SHP77 (cell line): ENCODE measurements at regions not wholly inside any gene's neighbourhood (a gene's known extent, or its start where the extent isn't known, plus 50 kb on each side); places are given as distances from the start of the nearest gene placed in this dataset.
A peak's percentile ranks its signal among the peaks of the same experiment; 100 is the strongest.
"Not testable (repeated sequence)": the region's sequence is repeated elsewhere in the genome, so short reads cannot be mapped to it uniquely, and the experiment has no call there.

Experiments used
- DNase-seq, 2 experiments: peaks; one replicate each; lab custom pipeline; 2025; lab: John Stamatoyannopoulos, UW

- no peak for DNase-seq
These were observed 842.6 kb upstream of the ACO1 start for GRCh38 chr9:31541721-31542281.

- peak; percentile 39 to 71 for DNase-seq
These were observed 841.9 kb upstream of the ACO1 start for GRCh38 chr9:31542384-31543055.

DNA sequence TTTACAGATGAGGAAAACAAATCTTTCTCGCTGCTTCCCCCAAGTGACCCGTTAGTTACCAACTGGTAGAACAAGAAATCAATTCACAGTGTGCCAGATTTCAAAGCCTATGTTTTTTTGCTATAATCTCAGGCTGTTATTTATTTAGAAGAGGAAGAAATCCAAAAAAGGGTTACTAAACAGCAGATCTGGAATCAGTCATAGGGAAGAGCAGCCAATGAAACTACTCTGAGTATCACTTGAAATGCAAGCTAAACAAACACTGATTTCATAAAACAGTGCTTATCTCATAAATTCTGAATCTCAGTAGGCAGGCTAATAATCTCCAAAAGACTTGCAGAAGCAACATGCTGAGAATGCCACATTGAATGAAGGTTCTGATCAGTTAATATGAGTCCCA lies 829.5 kb upstream of the ACO1 start:
- DNase-seq, result no peak

- no peak for DNase-seq
These were observed 827.6 kb upstream of the ACO1 start for GRCh38 chr9:31556667-31557463.

- not testable (repeated sequence) for DNase-seq
These were observed 812.3 kb upstream of the ACO1 start for GRCh38 chr9:31572190-31572589.

DNA sequence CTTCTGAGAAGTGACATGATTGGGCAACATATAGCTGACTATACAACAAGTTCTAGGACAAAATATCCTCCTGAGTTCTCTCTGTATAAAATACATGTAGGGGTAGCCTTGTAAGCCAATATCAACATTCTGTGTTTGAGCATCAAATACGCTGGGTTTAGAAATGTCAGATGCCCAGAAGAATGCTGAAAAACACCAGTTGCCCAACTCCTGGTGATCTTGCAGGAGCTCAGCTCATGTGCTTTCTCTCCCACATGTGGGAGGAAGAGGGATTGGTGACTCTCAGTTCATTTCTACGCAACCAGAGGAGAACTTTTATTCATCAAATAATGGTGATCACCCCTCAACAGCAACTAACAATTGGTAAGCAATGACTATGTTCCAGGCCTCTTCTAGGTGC lies 810.9 kb upstream of the ACO1 start:
- no peak for DNase-seq

- DNase-seq, result no peak
These were observed 810.3 kb upstream of the ACO1 start for GRCh38 chr9:31574006-31574765.

DNA sequence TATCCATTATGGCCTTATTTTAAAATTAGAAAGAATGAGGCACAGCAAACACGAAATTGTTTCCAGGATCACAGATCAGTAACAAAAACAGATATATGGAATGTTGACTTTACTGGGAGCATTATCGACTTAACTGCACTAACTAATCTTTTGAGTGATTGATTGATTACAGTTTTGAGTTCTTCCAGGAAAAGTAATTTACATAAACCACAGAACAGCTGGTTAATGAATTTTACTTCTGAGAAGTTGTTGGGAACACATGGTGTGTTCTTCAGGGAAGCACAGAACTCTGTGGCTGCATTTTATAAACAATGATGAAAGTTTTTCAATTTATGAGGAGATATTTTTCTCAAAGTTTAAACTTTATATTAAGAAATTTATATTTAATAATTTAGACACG lies 802.4 kb upstream of the ACO1 start:
- DNase-seq, result no peak

DNA sequence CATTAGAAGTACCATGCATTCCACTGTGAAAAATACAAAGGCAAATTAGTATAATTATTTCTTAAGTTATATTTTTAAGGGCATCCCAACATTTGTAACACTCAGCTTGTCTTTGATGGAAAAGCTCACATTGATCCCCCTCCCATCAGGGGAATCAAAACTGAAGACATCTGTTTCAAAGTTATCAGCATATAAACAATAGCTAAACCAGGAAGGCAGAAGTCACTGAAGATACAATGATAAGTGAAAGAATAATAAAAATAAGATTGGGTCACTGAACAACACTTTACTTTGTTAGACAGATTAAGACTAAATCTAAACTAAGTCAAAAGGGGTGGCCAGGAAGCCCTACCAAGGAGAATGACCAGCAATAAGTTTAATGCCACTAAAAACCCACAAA lies 801.9 kb upstream of the ACO1 start:
- DNase-seq, result no peak

- DNase-seq, result no peak
These were observed 799.3 kb upstream of the ACO1 start for GRCh38 chr9:31585158-31585557.

GRCh38 chr9:31587146-31587545 lies 797.3 kb upstream of the ACO1 start:
- DNase-seq, result no peak

- DNase-seq, result peak in 1 of 2 experiments; percentile 15
These were observed 796.4 kb upstream of the ACO1 start for GRCh38 chr9:31588006-31588405.

DNA sequence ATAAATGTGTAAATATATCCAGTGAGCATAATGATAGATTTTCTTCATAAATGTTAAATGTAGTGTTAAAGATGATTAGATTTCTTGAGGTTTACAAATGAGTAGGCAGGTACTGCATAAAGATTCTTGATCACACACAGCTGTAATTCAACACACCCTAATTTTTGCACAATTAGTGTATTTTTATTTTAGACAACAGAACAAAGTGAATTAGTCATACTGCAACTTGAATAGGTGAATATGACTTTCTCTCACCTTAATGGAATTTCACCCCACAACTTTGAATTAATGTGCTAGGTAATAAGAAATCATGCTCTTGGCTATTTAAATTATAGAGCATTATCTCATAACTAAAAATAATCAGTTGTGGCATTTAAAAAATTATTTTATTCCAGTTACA lies 795.7 kb upstream of the ACO1 start:
- no peak for DNase-seq

DNA sequence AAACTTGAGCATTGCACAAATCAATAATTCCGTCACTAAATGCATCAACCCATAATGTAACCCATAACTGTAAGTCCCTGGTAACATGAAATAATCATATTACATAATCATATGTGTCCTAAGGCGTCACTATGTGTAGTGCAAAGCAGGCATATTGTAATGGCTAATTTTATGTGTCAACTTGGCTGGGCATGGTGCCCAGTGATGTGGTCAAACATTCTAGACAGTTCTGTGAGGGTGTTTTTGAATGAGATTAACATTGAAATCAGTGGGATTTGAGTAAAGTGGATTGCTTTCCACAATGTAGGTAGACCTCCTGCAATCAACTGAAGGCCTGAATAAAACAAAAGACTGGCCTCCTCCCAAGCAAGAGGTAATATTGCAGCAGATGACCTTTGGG lies 794.4 kb upstream of the ACO1 start:
- no peak for DNase-seq

GRCh38 chr9:31597086-31597485 lies 787.4 kb upstream of the ACO1 start:
- DNase-seq, result not testable (repeated sequence)

DNA sequence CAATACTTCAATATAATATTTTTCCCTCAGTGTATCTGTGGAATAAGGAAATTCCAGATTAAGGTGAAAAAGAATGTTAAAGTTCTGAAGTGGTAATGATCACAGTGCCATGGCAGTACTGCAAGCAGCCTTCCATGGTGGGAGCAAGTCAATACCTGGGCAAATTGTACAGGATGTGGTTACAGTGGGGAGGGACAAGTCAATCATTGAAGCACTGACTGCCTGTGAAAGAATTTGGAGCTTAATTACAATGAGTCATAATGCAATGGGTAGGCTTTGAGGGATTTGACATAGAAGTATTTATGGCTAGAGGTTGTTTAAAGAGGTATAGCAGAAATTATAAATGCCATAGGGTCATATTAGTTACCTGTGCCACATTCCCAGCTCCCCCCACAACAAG lies 786.5 kb upstream of the ACO1 start:
- DNase-seq, result no peak

DNA sequence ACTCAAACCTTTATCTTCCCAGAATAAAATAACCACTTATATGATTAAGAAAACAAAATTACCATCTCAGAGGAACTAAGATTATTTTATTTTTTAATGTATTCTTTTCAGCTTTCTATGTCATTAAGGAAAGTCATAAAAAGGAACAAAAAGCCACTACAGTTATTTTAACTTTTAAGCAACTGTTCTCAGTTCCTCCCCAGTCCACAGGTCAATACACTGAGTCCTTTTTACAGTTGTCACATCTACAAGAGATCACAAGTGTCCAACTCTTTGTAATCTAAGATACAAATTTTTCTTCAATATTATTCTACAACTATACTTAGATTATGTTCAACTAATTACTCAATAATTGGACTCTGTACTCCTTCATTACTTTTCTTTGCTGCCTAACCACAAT lies 782.8 kb upstream of the ACO1 start:
- DNase-seq, result no peak

DNA sequence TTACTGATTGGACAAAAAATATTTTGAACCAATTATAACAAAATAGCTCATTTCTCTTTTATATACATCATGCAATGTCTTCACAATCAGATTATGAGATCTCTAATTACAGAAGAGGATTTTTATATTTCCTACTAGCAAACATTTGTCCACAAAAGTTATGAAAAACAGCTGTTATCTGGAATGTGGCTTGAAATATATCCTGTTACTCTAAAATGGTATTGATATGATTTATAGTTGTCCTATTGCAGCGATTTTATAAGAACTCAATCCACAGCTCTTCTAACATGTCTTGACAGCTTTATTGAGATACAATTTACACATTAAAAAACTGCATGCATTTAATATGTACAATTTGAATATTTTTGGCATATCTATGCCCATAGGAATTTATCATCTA lies 779.9 kb upstream of the ACO1 start:
- DNase-seq, result no peak

- DNase-seq, result no peak
These were observed 779.3 kb upstream of the ACO1 start for GRCh38 chr9:31605164-31605563.

DNA sequence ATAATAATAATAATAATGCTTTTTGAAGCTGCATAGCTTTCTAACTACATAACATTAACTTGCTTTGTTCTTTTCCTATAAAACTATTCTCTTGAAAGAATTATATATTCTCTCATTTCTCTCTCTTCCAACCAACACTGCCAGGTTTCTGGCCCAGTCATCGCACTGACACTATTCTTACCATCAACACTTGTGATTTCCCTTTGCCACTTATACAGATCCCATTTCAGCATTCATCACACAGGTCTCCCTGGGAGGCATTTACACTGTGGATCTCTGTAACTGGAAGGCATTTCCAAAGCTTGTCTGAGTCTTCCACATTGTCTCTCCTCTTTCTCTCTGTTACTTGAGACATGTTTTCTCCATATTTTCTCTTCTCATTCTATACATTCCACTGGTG lies 777.8 kb upstream of the ACO1 start:
- DNase-seq, result no peak

DNA sequence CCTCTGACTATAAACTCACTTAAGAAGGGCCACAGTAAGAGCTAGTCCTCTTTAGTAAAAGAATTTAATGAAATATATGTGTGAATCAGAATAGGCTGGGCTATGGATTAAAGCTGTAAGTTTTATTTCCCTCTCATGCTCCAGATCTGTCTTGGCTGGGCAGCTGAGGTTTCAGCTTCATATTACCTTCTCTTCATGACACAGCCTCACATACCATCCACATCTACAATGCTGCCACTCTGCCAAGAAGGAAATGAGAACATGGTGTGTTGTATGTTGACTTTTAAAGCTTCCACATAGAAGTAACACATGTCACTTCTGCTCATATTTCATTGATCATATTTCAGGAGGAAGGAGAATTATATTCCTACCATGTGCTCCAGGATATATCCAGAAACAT lies 776.0 kb upstream of the ACO1 start:
- no peak for DNase-seq

DNA sequence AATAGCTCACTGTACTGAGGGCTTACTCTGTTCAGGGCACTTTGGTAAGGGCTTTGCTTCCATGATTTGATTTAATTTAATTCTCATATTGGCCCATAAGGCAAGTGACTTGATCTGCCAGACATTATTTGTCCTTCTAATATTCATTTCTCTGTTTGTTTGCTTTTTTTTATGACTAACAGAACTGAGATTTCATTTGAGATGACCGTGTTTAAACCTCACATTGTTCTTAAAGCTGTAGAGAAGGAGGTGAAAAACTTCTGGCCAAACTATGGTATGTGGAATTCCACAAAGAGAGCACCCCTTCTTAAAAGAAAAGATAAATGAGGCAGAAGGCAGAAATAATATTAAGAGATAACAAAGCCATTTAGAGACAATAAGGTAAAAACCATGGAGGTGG lies 775.6 kb upstream of the ACO1 start:
- no peak for DNase-seq
